Sigmoid colon (tissue), 4 donors: ENCODE measurements at regions not wholly inside any gene's neighbourhood (a gene's known extent, or its start where the extent isn't known, plus 50 kb on each side); places are given as distances from the start of the nearest gene placed in this dataset.
"Not testable (repeated sequence)": the region's sequence is repeated elsewhere in the genome, so short reads cannot be mapped to it uniquely, and the experiment has no call there.

ENCODE experiments used
- POLR2A ChIP-seq, 2 donors: fragments of 450-650 bp; IDR thresholded peaks; one replicate each; pipeline ENCODE4 v1.6.1; 2016; ENCODE audit warnings: antibody characterized with exemption in 2 of 2, mild to moderate bottlenecking in 2 of 2, moderate library complexity in 2 of 2
- POLR2AphosphoS5 ChIP-seq, 4 donors: sonication (generic); formaldehyde crosslinking; IDR thresholded peaks; one replicate each; pipeline ENCODE4 v1.6.1; 2017; ENCODE audit warnings: antibody characterized with exemption in 4 of 4
- TF ChIP-seq, protein P1 (sequence below), 4 experiments: fragments of 450-650 bp in 3 of 4; fragments of 200-600 bp in 1 of 4; IDR thresholded peaks; one replicate each; pipeline ENCODE4 v1.5.1; 2016 to 2019; ENCODE audit warnings: antibody characterized with exemption in 4 of 4, mild to moderate bottlenecking in 3 of 4, moderate library complexity in 2 of 4

DNA sequence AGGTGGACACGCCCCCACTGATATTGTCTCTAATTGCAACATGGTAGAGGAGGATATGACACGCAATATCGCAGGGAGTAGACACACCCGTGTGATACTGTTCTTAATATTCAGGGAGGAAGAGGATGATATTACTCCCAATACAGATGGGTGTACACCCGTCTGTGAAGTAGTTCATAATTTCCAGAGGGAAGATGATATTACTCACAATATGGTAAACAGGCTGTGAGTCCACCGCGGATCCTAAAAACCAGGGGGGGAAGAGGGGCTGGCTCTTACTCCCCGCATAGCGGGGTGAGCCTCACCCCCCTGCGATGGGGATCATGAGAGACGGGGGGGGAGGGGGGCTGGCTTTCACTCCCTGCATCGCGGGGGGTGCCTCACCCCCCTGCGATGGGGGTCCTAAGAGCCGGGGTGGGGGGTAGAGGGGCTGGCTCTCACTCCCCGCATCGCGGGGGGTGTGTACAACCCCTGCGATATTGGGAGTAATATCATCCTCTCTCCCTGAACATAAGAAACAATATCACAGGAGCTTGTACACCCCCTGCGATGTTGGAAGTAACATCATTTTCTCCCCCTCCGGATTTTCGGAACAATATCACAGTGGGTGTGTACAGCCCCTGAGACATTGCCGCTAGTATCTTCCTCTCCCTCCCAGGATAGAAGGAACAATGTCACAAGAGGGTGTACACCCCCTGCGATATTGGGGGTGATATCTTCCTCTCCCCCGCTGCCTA is 52.2 kb upstream of the FRG2C start:
- TF ChIP-seq, protein P1, sequence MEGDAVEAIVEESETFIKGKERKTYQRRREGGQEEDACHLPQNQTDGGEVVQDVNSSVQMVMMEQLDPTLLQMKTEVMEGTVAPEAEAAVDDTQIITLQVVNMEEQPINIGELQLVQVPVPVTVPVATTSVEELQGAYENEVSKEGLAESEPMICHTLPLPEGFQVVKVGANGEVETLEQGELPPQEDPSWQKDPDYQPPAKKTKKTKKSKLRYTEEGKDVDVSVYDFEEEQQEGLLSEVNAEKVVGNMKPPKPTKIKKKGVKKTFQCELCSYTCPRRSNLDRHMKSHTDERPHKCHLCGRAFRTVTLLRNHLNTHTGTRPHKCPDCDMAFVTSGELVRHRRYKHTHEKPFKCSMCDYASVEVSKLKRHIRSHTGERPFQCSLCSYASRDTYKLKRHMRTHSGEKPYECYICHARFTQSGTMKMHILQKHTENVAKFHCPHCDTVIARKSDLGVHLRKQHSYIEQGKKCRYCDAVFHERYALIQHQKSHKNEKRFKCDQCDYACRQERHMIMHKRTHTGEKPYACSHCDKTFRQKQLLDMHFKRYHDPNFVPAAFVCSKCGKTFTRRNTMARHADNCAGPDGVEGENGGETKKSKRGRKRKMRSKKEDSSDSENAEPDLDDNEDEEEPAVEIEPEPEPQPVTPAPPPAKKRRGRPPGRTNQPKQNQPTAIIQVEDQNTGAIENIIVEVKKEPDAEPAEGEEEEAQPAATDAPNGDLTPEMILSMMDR (IDR thresholded peaks at IDR 0.05): not testable (repeated sequence)
- TF ChIP-seq POLR2A, POLR2AphosphoS5 (IDR thresholded peaks at IDR 0.05): not testable (repeated sequence)
